K562 (cell line): ENCODE measurements at regions not wholly inside any gene's neighbourhood (a gene's known extent, or its start where the extent isn't known, plus 50 kb on each side); places are given as distances from the start of the nearest gene placed in this dataset.

Source experiments
- ATAC-seq: fragments of 200-7000 bp; cut with Tn5 transposase; 3 replicates; pipeline ENCODE4 v1.9.1; 2020; ENCODE audit warnings: moderate library complexity
- BruUV-seq: library from RNA; stranded (reverse); fragments of 400-500 nt; replicated peaks from 2 replicates; lab custom pipeline; 2021; lab: Mats Ljungman, UMichigan
- CTCF ChIA-PET: fragments of 300-600 bp; formaldehyde crosslinking; extraction: SDS; loops from one replicate; lab custom pipeline; 2021; ENCODE audit warnings: low intra/inter-chr PET ratio; lab: Yijun Ruan, JAX
- POLR2A ChIA-PET: fragments of 300-600, 350-650 bp; sonication (Branson Sonifier 250); formaldehyde crosslinking; extraction: SDS; loops from one replicate; lab custom pipeline; 2021; ENCODE audit warnings: antibody characterized with exemption, inconsistent platforms; lab: Yijun Ruan, JAX
- DNase-seq, 4 experiments: peaks; one replicate each; pipeline versions ENCODE4 v3.0.0 to v3.0.0-alpha.2; 2011 to 2018; ENCODE audit warnings: low spot score in 3 of 4, mixed read lengths in 3 of 4; ENCODE audit errors: extremely low read depth in 1 of 4
- FAIRE-seq: peaks from 2 replicates; lab custom pipeline; 2011; peaks lifted over from hg19 to GRCh38; lab: Jason Lieb, UNC
- H2AFZ ChIP-seq: 2 replicates; pipeline ENCODE4 v1.6.0; 2011; ENCODE audit warnings: low read depth, low read length, control low read depth, inconsistent platforms
- H3K27ac ChIP-seq: fragments of 200-600 bp; 3 replicates; pipeline ENCODE4 v1.8.0; 2011; ENCODE audit warnings: low read depth, mild to moderate bottlenecking, control low read depth, inconsistent platforms, low read length, moderate library complexity, mixed read lengths; ENCODE audit errors: extremely low read depth
- H3K27me3 ChIP-seq, 2 experiments: fragments of 300-600 bp in 1 of 2; 2 replicates in 1 of 2; 3 replicates in 1 of 2; pipeline versions ENCODE4 v1.6.0 to v1.8.0; 2011; ENCODE audit warnings: inconsistent platforms in 2 of 2, low read length in 2 of 2, mild to moderate bottlenecking in 1 of 2, mixed read lengths in 1 of 2, moderate library complexity in 1 of 2; ENCODE audit not compliant: control insufficient read depth in 2 of 2, insufficient read depth in 2 of 2
- H3K36me3 ChIP-seq: fragments of 300-600 bp; 3 replicates; pipeline ENCODE4 v1.8.0; 2011; ENCODE audit warnings: mild to moderate bottlenecking, low read length, inconsistent platforms; ENCODE audit not compliant: control insufficient read depth, insufficient read depth
- H3K4me1 ChIP-seq, 2 experiments: fragments of 200-600 bp in 1 of 2; replicated peaks in 1 of 2; 2 replicates in 1 of 2; 3 replicates in 1 of 2; pipeline versions ENCODE4 v1.5.1 to v1.8.0; 2011; ENCODE audit warnings: inconsistent platforms in 2 of 2, low read length in 2 of 2, mild to moderate bottlenecking in 1 of 2, mixed read lengths in 1 of 2, moderate library complexity in 1 of 2; ENCODE audit not compliant: control insufficient read depth in 2 of 2, insufficient read depth in 2 of 2
- H3K4me2 ChIP-seq: 2 replicates; pipeline ENCODE4 v1.6.1; 2011; ENCODE audit warnings: low read length, control low read depth, inconsistent platforms, mixed read lengths; ENCODE audit not compliant: insufficient read depth
- H3K4me3 ChIP-seq: fragments of 200-600 bp; sonication (generic), shearing (Covaris generic); 2 replicates; pipeline ENCODE4 v1.5.1; 2016; ENCODE audit warnings: control low read depth, inconsistent platforms
- H3K79me2 ChIP-seq: fragments of 200-600 bp; 3 replicates; pipeline ENCODE4 v1.8.0; 2011; ENCODE audit warnings: low read length, inconsistent platforms; ENCODE audit not compliant: control insufficient read depth, insufficient read depth
- H3K9ac ChIP-seq, 2 experiments: 2 replicates each; pipeline versions ENCODE4 v1.6.0 to v1.6.1; 2011; ENCODE audit warnings: low read depth in 2 of 2, low read length in 2 of 2, control low read depth in 1 of 2, inconsistent platforms in 1 of 2, mild to moderate bottlenecking in 1 of 2, mixed read lengths in 1 of 2; ENCODE audit not compliant: insufficient read depth in 1 of 2
- H3K9me1 ChIP-seq: one replicate; pipeline ENCODE4 v1.6.0; 2011; ENCODE audit warnings: inconsistent platforms, mild to moderate bottlenecking, low read length, moderate library complexity; ENCODE audit not compliant: control insufficient read depth, insufficient read depth
- H3K9me3 ChIP-seq: replicated peaks from 2 replicates; pipeline ENCODE4 v1.5.1; 2011; ENCODE audit warnings: low read depth, low read length, inconsistent platforms; ENCODE audit not compliant: control insufficient read depth, insufficient read depth
- H4K20me1 ChIP-seq: replicated peaks from 2 replicates; pipeline ENCODE4 v1.6.1; 2011; ENCODE audit warnings: low read length, inconsistent platforms, mixed read lengths; ENCODE audit not compliant: control insufficient read depth, insufficient read depth
- ARID2 ChIP-seq: fragments of 450-650 bp; IDR thresholded peaks from 2 replicates; pipeline ENCODE4 v1.6.1; 2017; ENCODE audit warnings: antibody characterized with exemption, mild to moderate bottlenecking
- ELK1 ChIP-seq: sonication (generic); formaldehyde crosslinking; IDR thresholded peaks from 2 replicates; pipeline ENCODE4 v1.8.1; 2022; ENCODE audit warnings: missing genetic modification reagents
- KDM1A ChIP-seq, 2 experiments: fragments of 450-650 bp; IDR thresholded peaks; 2 replicates each; pipeline ENCODE4 v1.6.1; 2016; ENCODE audit warnings: mild to moderate bottlenecking in 2 of 2
- SAFB2 ChIP-seq: fragments of 200-400 bp; formaldehyde crosslinking; IDR thresholded peaks from 2 replicates; pipeline ENCODE4 v1.6.1; 2018; ENCODE audit warnings: borderline replicate concordance, low read length, low read depth, moderate library complexity; ENCODE audit not compliant: severe bottlenecking
- TCF3 ChIP-seq: sonication (generic); formaldehyde crosslinking; IDR thresholded peaks from 2 replicates; pipeline ENCODE4 v1.4.0; 2020; ENCODE audit warnings: mild to moderate bottlenecking, missing genetic modification reagents
- TCFL5 ChIP-seq: fragments of 250-450 bp; sonication (Bioruptor Pico); conservative IDR thresholded peaks from 2 replicates; pipeline ENCODE4 v1.6.1; 2021; ENCODE audit warnings: mild to moderate bottlenecking, moderate library complexity, matching md5 sums
- WGBS: fragments of 100-300 bp; shearing (Covaris generic); methylation state at CpG from one replicate; pipeline ENCODE4 v1.1.6; 2016; ENCODE audit warnings: low coverage, mixed read lengths; ENCODE audit not compliant: insufficient coverage; ENCODE audit errors: missing lambda C conversion rate; 5-methylcytosine and 5-hydroxymethylcytosine counted together
- in situ Hi-C: fragments of 300-500 bp; cut with MboI; formaldehyde crosslinking; loops from 4 replicates; pipeline ENCODE4 v1.15.0; 2018; ENCODE audit warnings: inconsistent platforms, mixed read lengths
- intact Hi-C: fragments of 100-400 bp; cut with micrococcal nuclease; formaldehyde crosslinking; loops from 2 replicates; pipeline ENCODE4 v1.14.2; 2022
- TF ChIP-seq, protein P1 (sequence below): IDR thresholded peaks from 2 replicates; pipeline ENCODE4 v1.6.1; 2014; ENCODE audit warnings: antibody characterized with exemption

- H3K4me1 ChIP-seq = no peaks in the 10 kb centered on the region
- TF ChIP-seq ARID2 (no peak), SAFB2 (no peak), TCF3 (CRISPR knock-in tag) (peak; percentile 64), KDM1A (IDR thresholded peaks at IDR 0.05) (no peak), TCFL5 (no peak), ELK1 (CRISPR knock-in tag) (no peak)
- TF ChIP-seq, protein P1, sequence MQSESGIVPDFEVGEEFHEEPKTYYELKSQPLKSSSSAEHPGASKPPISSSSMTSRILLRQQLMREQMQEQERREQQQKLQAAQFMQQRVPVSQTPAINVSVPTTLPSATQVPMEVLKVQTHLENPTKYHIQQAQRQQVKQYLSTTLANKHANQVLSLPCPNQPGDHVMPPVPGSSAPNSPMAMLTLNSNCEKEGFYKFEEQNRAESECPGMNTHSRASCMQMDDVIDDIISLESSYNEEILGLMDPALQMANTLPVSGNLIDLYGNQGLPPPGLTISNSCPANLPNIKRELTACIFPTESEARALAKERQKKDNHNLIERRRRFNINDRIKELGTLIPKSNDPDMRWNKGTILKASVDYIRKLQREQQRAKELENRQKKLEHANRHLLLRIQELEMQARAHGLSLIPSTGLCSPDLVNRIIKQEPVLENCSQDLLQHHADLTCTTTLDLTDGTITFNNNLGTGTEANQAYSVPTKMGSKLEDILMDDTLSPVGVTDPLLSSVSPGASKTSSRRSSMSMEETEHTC = no peak
- TF ChIP-seq, all 486 proteins: peak for 1
- Histone ChIP-seq H2AFZ (no peak overlapping the region), H3K79me2 (no peaks in the 10 kb centered on the region), H3K27ac (no peak overlapping the region), H3K9me3 (no peaks in the 10 kb centered on the region), H3K4me3 (no peak overlapping the region), H3K9me1 (no peaks in the 10 kb centered on the region), H3K9ac (no peak overlapping the region), H3K27me3 (no peaks in the 10 kb centered on the region), H3K4me2 (no peak overlapping the region), H4K20me1 (no peaks in the 10 kb centered on the region), H3K36me3 (no peaks in the 10 kb centered on the region)
- ChIA-PET POLR2A (no interaction called here), CTCF (no interaction called here)
- in situ Hi-C loops = no loop called here
- DNase-seq (peak in 1 of 4 experiments; percentile 5), ATAC-seq (no peak), FAIRE-seq (no peak)
- BruUV-seq = no TSS peak
- intact Hi-C loops = no loop called here
- WGBS = 1% methylated on average over 8 of the region's 8 CpGs
Measured at GRCh38 chr12:127642208-127642607, 624.8 kb upstream of the TMEM132C start.
